SK-N-SH (cell line): ENCODE measurements at regions not wholly inside any gene's neighbourhood (a gene's known extent, or its start where the extent isn't known, plus 50 kb on each side); places are given as distances from the start of the nearest gene placed in this dataset.

Experiments
- CTCF ChIA-PET: fragments of 300-600, 350-600 bp; formaldehyde crosslinking; extraction: SDS; loops from one replicate; lab custom pipeline; 2021; lab: Yijun Ruan, JAX
- POLR2A ChIA-PET: fragments of 350-600 bp; sonication (Branson Sonifier 250); formaldehyde crosslinking; extraction: SDS; loops from one replicate; lab custom pipeline; 2020; ENCODE audit warnings: antibody characterized with exemption, inconsistent platforms; lab: Yijun Ruan, JAX
- DNase-seq: peaks from one replicate; pipeline ENCODE4 v3.0.0; 2012
- H2AFZ ChIP-seq: fragments of 200-600 bp; sonication (generic); 2 replicates; pipeline ENCODE4 v1.8.1; 2016; ENCODE audit warnings: antibody characterized with exemption, mild to moderate bottlenecking, low read depth
- H3F3A ChIP-seq: fragments of 200-600 bp; sonication (generic); replicated peaks from 2 replicates; pipeline ENCODE3; 2016; ENCODE audit warnings: antibody characterized with exemption, mild to moderate bottlenecking; ENCODE audit not compliant: insufficient read depth
- H3K27ac ChIP-seq, 2 experiments: fragments of 200-500 bp in 1 of 2; fragments of 200-600 bp in 1 of 2; sonication (Bioruptor generic) in 1 of 2; sonication (generic), shearing (Covaris generic) in 1 of 2; 2 replicates each; pipeline versions ENCODE4 v1.5.1 to v1.6.1; 2014 to 2016; ENCODE audit warnings: low read depth in 2 of 2, inconsistent platforms in 1 of 2, low read length in 1 of 2, mild to moderate bottlenecking in 1 of 2, mixed read lengths in 1 of 2
- H3K27me3 ChIP-seq: fragments of 200-600 bp; sonication (generic), shearing (Covaris generic); 2 replicates; pipeline ENCODE4 v1.6.1; 2016; ENCODE audit warnings: mixed run types; ENCODE audit not compliant: insufficient read depth
- H3K36me3 ChIP-seq, 2 experiments: fragments of 200-500 bp in 1 of 2; fragments of 200-600 bp in 1 of 2; sonication (Bioruptor generic) in 1 of 2; sonication (generic) in 1 of 2; replicated peaks in 1 of 2; 2 replicates each; pipeline versions ENCODE3 to v1.5.1; 2014 to 2016; ENCODE audit warnings: low read length in 1 of 2, mild to moderate bottlenecking in 1 of 2; ENCODE audit not compliant: insufficient read depth in 2 of 2, control insufficient read depth in 1 of 2
- H3K4me1 ChIP-seq, 2 experiments: fragments of 200-500 bp in 1 of 2; fragments of 200-600 bp in 1 of 2; sonication (Bioruptor generic) in 1 of 2; sonication (generic), shearing (Covaris generic) in 1 of 2; 2 replicates each; pipeline versions ENCODE4 v1.5.1 to v1.6.1; 2014 to 2016; ENCODE audit warnings: low read depth in 1 of 2, low read length in 1 of 2, mixed run types in 1 of 2; ENCODE audit not compliant: insufficient read depth in 2 of 2, control insufficient read depth in 1 of 2
- H3K4me2 ChIP-seq: fragments of 200-600 bp; sonication (generic), shearing (Covaris generic); 2 replicates; pipeline ENCODE4 v1.6.1; 2017; ENCODE audit warnings: mixed run types
- H3K4me3 ChIP-seq, 2 experiments: fragments of 200-500 bp in 1 of 2; fragments of 200-600 bp in 1 of 2; sonication (Bioruptor generic) in 1 of 2; sonication (generic), shearing (Covaris generic) in 1 of 2; 2 replicates each; pipeline versions ENCODE4 v1.5.1 to v1.8.1; 2014 to 2016; ENCODE audit warnings: low read depth in 2 of 2, inconsistent platforms in 1 of 2, low read length in 1 of 2, mild to moderate bottlenecking in 1 of 2, mixed read lengths in 1 of 2, moderate library complexity in 1 of 2
- H3K79me2 ChIP-seq: fragments of 200-600 bp; sonication (generic); 2 replicates; pipeline ENCODE4 v1.8.1; 2017; ENCODE audit warnings: mild to moderate bottlenecking; ENCODE audit not compliant: insufficient read depth
- H3K9ac ChIP-seq: fragments of 200-600 bp; sonication (generic); 2 replicates; pipeline ENCODE4 v1.6.1; 2017; ENCODE audit warnings: mixed run types
- H3K9me2 ChIP-seq: fragments of 200-600 bp; sonication (generic); 2 replicates; pipeline ENCODE4 v1.6.1; 2017; ENCODE audit warnings: mixed run types
- H3K9me3 ChIP-seq: fragments of 200-600 bp; sonication (generic); 2 replicates; pipeline ENCODE4 v1.6.1; 2017; ENCODE audit warnings: mixed run types, mild to moderate bottlenecking, moderate library complexity
- H4K20me1 ChIP-seq: fragments of 200-600 bp; sonication (generic); 2 replicates; pipeline ENCODE4 v1.6.1; 2017; ENCODE audit warnings: mild to moderate bottlenecking, mixed run types; ENCODE audit not compliant: insufficient read depth
- CHD2 ChIP-seq: fragments of 150-350 bp; IDR thresholded peaks from 2 replicates; pipeline ENCODE4 v1.6.1; 2018; ENCODE audit warnings: low read length; ENCODE audit not compliant: partially characterized antibody
- CTCF ChIP-seq: fragments of 200-600 bp; sonication (generic); IDR thresholded peaks from 2 replicates; pipeline ENCODE4 v1.6.1; 2017; ENCODE audit warnings: antibody characterized with exemption, mild to moderate bottlenecking, moderate library complexity
- EP300 ChIP-seq, 2 experiments: IDR thresholded peaks; 2 replicates each; pipeline versions ENCODE4 v1.4.0 to v1.6.1; 2012; ENCODE audit warnings: borderline replicate concordance in 1 of 2, low read depth in 1 of 2, low read length in 1 of 2
- FOXJ3 ChIP-seq: sonication (generic); formaldehyde crosslinking; IDR thresholded peaks from 2 replicates; pipeline ENCODE4 v1.5.1; 2020; ENCODE audit warnings: mild to moderate bottlenecking, missing genetic modification reagents
- GABPA ChIP-seq: IDR thresholded peaks from 2 replicates; pipeline ENCODE4 v1.4.0; 2012; ENCODE audit warnings: low read depth, mild to moderate bottlenecking
- JUND ChIP-seq: IDR thresholded peaks from 2 replicates; pipeline ENCODE4 v1.4.0; 2012
- MEF2A ChIP-seq: IDR thresholded peaks from 2 replicates; pipeline ENCODE4 v1.4.0; 2012; ENCODE audit warnings: low read depth, borderline replicate concordance
- PBX3 ChIP-seq: IDR thresholded peaks from 2 replicates; pipeline ENCODE4; 2012
- POLR2AphosphoS5 ChIP-seq: IDR thresholded peaks from 2 replicates; pipeline ENCODE4 v1.6.1; 2012; ENCODE audit warnings: low read depth, low read length
- REST ChIP-seq: IDR thresholded peaks from 2 replicates; pipeline ENCODE4 v1.6.1; 2012; ENCODE audit warnings: mild to moderate bottlenecking, low read depth, low read length, moderate library complexity
- RXRA ChIP-seq: IDR thresholded peaks from 2 replicates; pipeline ENCODE4 v1.4.0; 2012; ENCODE audit warnings: low read depth, mild to moderate bottlenecking, borderline replicate concordance
- SMC3 ChIP-seq: IDR thresholded peaks from 2 replicates; pipeline ENCODE4 v1.6.1; 2012; ENCODE audit warnings: low read depth, low read length, improper control_type of control experiment
- TAF1 ChIP-seq: IDR thresholded peaks from 2 replicates; pipeline ENCODE4 v1.6.1; 2012; ENCODE audit warnings: low read depth, mild to moderate bottlenecking, low read length, moderate library complexity, borderline replicate concordance
- TEAD4 ChIP-seq: IDR thresholded peaks from 2 replicates; pipeline ENCODE4 v1.4.0; 2012; ENCODE audit warnings: mild to moderate bottlenecking, borderline replicate concordance; ENCODE audit not compliant: insufficient read depth
- ZBTB33 ChIP-seq: IDR thresholded peaks from 2 replicates; pipeline ENCODE4 v1.4.0; 2012; ENCODE audit warnings: low read depth, borderline replicate concordance

GRCh38 chr3:89948008-89948407 is 840.6 kb downstream of the EPHA3 start:
- Histone ChIP-seq H3K9me3 (no peaks in the 10 kb centered on the region), H3K27ac (no peak overlapping the region), H3K4me2 (no peak overlapping the region), H3K9me2 (no peaks in the 10 kb centered on the region), H3K27me3 (no peaks in the 10 kb centered on the region), H3K9ac (no peak overlapping the region), H3K4me3 (no peak overlapping the region), H3K4me1 (no peaks in the 10 kb centered on the region), H3K36me3 (no peaks in the 10 kb centered on the region), H2AFZ (no peak overlapping the region), H4K20me1 (no peaks in the 10 kb centered on the region), H3K79me2 (no peaks in the 10 kb centered on the region), H3F3A (no peaks in the 10 kb centered on the region)
- no peak for DNase-seq
- TF ChIP-seq CTCF (no peak), MEF2A (no peak), TEAD4 (no peak), FOXJ3 (CRISPR knock-in tag) (no peak), JUND (no peak), GABPA (no peak), TAF1 (no peak), PBX3 (no peak), EP300 (IDR thresholded peaks at IDR 0.05; ENCODE audit: borderline replicate concordance in 1 of 2, low read depth in 1 of 2, low read length in 1 of 2) (no peak), CHD2 (no peak), RXRA (no peak), SMC3 (no peak), POLR2AphosphoS5 (no peak), REST (no peak), ZBTB33 (no peak)
- CTCF ChIA-PET = no interaction called here
- POLR2A ChIA-PET = no interaction called here
